ENCODE measurements at regions not wholly inside any gene's neighbourhood (a gene's known extent, or its start where the extent isn't known, plus 50 kb on each side); places are given as distances from the start of the nearest gene placed in this dataset.

DNA sequence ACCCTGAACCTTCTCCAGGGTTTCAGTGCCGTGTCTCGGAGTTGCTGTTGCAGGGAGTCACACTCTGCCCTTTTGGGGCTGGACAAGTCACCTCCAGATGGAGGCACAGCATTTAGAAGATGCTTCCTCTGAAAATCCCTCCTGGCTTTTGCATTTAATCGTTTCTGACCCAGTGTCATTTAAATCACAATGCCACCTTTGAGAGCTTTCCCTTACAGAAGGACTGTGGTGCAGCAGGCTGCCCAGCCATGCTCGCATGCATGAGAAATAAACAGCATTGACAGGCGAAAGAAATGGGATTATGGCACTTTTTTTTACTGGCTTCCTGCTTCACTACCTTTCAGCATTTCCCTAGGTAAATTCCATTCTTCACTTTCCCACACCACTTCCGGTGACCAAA, 113.4 kb upstream of the DYRK2 start:
- no peak overlapping the region for H2AFZ ChIP-seq (ENCODE audit: low read depth, low read length, poor library complexity, severe bottlenecking)
- no peak overlapping the region for H3K9ac ChIP-seq (ENCODE audit: low read length)
- H4K20me1 ChIP-seq (ENCODE audit: insufficient read depth), result no peaks in the 10 kb centered on the region
- H3K79me2 ChIP-seq (ENCODE audit: insufficient read depth, low read length), result no peaks in the 10 kb centered on the region
- ChIA-PET CTCF (no interaction called here), RAD21 (ENCODE audit: low non-redundant PET in 1 of 2, low total read pairs in 2 of 2, uncharacterized antibody in 2 of 2, unreplicated experiment in 2 of 2) (no interaction called here), POLR2A (no interaction called here)
- TF ChIP-seq EGR1 (IDR thresholded peaks at IDR 0.05; ENCODE audit: low read depth) (no peak), ZFX (IDR thresholded peaks at IDR 0.05) (no peak), RAD21 (IDR thresholded peaks at IDR 0.05; ENCODE audit: low read depth) (no peak), EZH2 (IDR thresholded peaks at IDR 0.05) (no peak), CEBPB (IDR thresholded peaks at IDR 0.05; ENCODE audit: low read depth) (no peak), JUND (IDR thresholded peaks at IDR 0.05) (no peak), POLR2AphosphoS5 (IDR thresholded peaks at IDR 0.05; ENCODE audit: low read depth, low read length) (no peak), SIN3A (IDR thresholded peaks at IDR 0.05; ENCODE audit: low read depth) (no peak), SP1 (IDR thresholded peaks at IDR 0.05; ENCODE audit: low read depth) (no peak), ELF1 (IDR thresholded peaks at IDR 0.05; ENCODE audit: borderline replicate concordance, low read depth) (no peak), ZNF274 (IDR thresholded peaks at IDR 0.05; ENCODE audit: low read depth, low read length) (no peak), SRF (IDR thresholded peaks at IDR 0.05; ENCODE audit: low read depth) (no peak), POLR2A (IDR thresholded peaks at IDR 0.05; ENCODE audit: borderline replicate concordance, extremely low read depth, insufficient read depth, insufficient read length) (no peak), TCF7L2 (IDR thresholded peaks at IDR 0.05; ENCODE audit: borderline replicate concordance, extremely low read depth, insufficient read depth, insufficient read length) (no peak)
- TF ChIP-seq, protein P1, sequence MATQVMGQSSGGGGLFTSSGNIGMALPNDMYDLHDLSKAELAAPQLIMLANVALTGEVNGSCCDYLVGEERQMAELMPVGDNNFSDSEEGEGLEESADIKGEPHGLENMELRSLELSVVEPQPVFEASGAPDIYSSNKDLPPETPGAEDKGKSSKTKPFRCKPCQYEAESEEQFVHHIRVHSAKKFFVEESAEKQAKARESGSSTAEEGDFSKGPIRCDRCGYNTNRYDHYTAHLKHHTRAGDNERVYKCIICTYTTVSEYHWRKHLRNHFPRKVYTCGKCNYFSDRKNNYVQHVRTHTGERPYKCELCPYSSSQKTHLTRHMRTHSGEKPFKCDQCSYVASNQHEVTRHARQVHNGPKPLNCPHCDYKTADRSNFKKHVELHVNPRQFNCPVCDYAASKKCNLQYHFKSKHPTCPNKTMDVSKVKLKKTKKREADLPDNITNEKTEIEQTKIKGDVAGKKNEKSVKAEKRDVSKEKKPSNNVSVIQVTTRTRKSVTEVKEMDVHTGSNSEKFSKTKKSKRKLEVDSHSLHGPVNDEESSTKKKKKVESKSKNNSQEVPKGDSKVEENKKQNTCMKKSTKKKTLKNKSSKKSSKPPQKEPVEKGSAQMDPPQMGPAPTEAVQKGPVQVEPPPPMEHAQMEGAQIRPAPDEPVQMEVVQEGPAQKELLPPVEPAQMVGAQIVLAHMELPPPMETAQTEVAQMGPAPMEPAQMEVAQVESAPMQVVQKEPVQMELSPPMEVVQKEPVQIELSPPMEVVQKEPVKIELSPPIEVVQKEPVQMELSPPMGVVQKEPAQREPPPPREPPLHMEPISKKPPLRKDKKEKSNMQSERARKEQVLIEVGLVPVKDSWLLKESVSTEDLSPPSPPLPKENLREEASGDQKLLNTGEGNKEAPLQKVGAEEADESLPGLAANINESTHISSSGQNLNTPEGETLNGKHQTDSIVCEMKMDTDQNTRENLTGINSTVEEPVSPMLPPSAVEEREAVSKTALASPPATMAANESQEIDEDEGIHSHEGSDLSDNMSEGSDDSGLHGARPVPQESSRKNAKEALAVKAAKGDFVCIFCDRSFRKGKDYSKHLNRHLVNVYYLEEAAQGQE (IDR thresholded peaks at IDR 0.05; ENCODE audit: low read depth), result no peak
- TF ChIP-seq, protein P2, sequence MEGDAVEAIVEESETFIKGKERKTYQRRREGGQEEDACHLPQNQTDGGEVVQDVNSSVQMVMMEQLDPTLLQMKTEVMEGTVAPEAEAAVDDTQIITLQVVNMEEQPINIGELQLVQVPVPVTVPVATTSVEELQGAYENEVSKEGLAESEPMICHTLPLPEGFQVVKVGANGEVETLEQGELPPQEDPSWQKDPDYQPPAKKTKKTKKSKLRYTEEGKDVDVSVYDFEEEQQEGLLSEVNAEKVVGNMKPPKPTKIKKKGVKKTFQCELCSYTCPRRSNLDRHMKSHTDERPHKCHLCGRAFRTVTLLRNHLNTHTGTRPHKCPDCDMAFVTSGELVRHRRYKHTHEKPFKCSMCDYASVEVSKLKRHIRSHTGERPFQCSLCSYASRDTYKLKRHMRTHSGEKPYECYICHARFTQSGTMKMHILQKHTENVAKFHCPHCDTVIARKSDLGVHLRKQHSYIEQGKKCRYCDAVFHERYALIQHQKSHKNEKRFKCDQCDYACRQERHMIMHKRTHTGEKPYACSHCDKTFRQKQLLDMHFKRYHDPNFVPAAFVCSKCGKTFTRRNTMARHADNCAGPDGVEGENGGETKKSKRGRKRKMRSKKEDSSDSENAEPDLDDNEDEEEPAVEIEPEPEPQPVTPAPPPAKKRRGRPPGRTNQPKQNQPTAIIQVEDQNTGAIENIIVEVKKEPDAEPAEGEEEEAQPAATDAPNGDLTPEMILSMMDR (IDR thresholded peaks at IDR 0.05 in 2 of 3, conservative IDR thresholded peaks at IDR 0.05 in 1 of 3; ENCODE audit: borderline replicate concordance in 1 of 3, insufficient read depth in 1 of 3, low read depth in 2 of 3, low read length in 2 of 3), result no peak
- TF ChIP-seq, protein P3, sequence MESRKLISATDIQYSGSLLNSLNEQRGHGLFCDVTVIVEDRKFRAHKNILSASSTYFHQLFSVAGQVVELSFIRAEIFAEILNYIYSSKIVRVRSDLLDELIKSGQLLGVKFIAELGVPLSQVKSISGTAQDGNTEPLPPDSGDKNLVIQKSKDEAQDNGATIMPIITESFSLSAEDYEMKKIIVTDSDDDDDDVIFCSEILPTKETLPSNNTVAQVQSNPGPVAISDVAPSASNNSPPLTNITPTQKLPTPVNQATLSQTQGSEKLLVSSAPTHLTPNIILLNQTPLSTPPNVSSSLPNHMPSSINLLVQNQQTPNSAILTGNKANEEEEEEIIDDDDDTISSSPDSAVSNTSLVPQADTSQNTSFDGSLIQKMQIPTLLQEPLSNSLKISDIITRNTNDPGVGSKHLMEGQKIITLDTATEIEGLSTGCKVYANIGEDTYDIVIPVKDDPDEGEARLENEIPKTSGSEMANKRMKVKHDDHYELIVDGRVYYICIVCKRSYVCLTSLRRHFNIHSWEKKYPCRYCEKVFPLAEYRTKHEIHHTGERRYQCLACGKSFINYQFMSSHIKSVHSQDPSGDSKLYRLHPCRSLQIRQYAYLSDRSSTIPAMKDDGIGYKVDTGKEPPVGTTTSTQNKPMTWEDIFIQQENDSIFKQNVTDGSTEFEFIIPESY (IDR thresholded peaks at IDR 0.05; ENCODE audit: extremely low read depth, insufficient replicate concordance, low read length), result no peak
- H3K4me3 ChIP-seq (replicated peaks in 1 of 2; ENCODE audit: low read depth in 1 of 2, low read length in 2 of 2), result no peak overlapping the region
- H3K27me3 ChIP-seq (ENCODE audit: insufficient read depth, low read length), result no peaks in the 10 kb centered on the region
- no peaks in the 10 kb centered on the region for H3K36me3 ChIP-seq (ENCODE audit: control insufficient read depth in 1 of 2, insufficient read depth in 2 of 2, low read length in 2 of 2)
- H3K4me2 ChIP-seq (ENCODE audit: low read length), result no peak overlapping the region
- ATAC-seq (no peak), DNase-seq (ENCODE audit: low read depth, low spot score) (no peak)
- intact Hi-C loops (cut with micrococcal nuclease), result no loop called here
- H3K4me1 ChIP-seq (ENCODE audit: control insufficient read depth in 1 of 2, insufficient read depth in 2 of 2, low read length in 2 of 2), result peaks cover 0 to 9% of the 10 kb centered on the region in 2 experiments; a peak in 1 of 4 replicates
- no peak overlapping the region for H3K27ac ChIP-seq (ENCODE audit: low read depth, low read length)
- BruUV-seq (replicated peaks), result no TSS peak
- no peaks in the 10 kb centered on the region for H3K9me3 ChIP-seq (ENCODE audit: control insufficient read depth in 1 of 2, insufficient read depth in 1 of 2, low read depth in 1 of 2, low read length in 2 of 2)
- no peaks in the 10 kb centered on the region for H3K9me2 ChIP-seq (ENCODE audit: insufficient read depth)
